Liver (tissue), 8 donors: ENCODE measurements at regions not wholly inside any gene's neighbourhood (a gene's known extent, or its start where the extent isn't known, plus 50 kb on each side); places are given as distances from the start of the nearest gene placed in this dataset.

Experiments
- DNase-seq: peaks from one replicate; pipeline ENCODE4 v3.0.0-alpha.2; 2017; ENCODE audit warnings: low spot score
- H3K27ac ChIP-seq, 2 donors: one replicate each; pipeline ENCODE4 v1.7.0; 2013; ENCODE audit warnings: inconsistent platforms in 2 of 2, low read length in 2 of 2, control low read depth in 1 of 2, low read depth in 1 of 2, mild to moderate bottlenecking in 1 of 2
- H3K27me3 ChIP-seq, 4 donors: one replicate each; pipeline versions ENCODE4 v1.6.1 to v1.7.0; 2013; ENCODE audit warnings: low read length in 3 of 4, inconsistent platforms in 1 of 4, mild to moderate bottlenecking in 1 of 4, moderate library complexity in 1 of 4; ENCODE audit not compliant: control insufficient read depth in 4 of 4, insufficient read depth in 4 of 4
- H3K36me3 ChIP-seq, 4 donors: one replicate each; pipeline versions ENCODE4 v1.6.1 to v1.7.0; 2013; ENCODE audit warnings: low read length in 3 of 4, mild to moderate bottlenecking in 3 of 4, low read depth in 1 of 4, moderate library complexity in 1 of 4; ENCODE audit not compliant: control insufficient read depth in 4 of 4, insufficient read depth in 3 of 4
- H3K4me1 ChIP-seq, 4 donors: one replicate each; pipeline versions ENCODE4 v1.6.1 to v1.7.0; 2013; ENCODE audit warnings: low read length in 3 of 4, mild to moderate bottlenecking in 3 of 4, moderate library complexity in 1 of 4; ENCODE audit not compliant: control insufficient read depth in 4 of 4, insufficient read depth in 4 of 4
- H3K4me3 ChIP-seq, 3 donors: one replicate each; pipeline versions ENCODE4 v1.6.1 to v1.7.0; 2013; ENCODE audit warnings: low read length in 3 of 3, control low read depth in 1 of 3, low read depth in 1 of 3, mild to moderate bottlenecking in 1 of 3
- H3K9ac ChIP-seq, 2 donors: one replicate each; pipeline ENCODE4 v1.7.0; 2013; ENCODE audit warnings: low read length in 2 of 2, mild to moderate bottlenecking in 2 of 2, moderate library complexity in 2 of 2, control low read depth in 1 of 2, low read depth in 1 of 2
- H3K9me3 ChIP-seq, 4 donors: one replicate each; pipeline versions ENCODE4 v1.6.1 to v1.7.0; 2013; ENCODE audit warnings: low read length in 3 of 4; ENCODE audit not compliant: control insufficient read depth in 4 of 4
- ATF3 ChIP-seq: IDR thresholded peaks from 2 replicates; pipeline ENCODE4 v1.6.1; 2016; ENCODE audit warnings: antibody characterized with exemption
- CTCF ChIP-seq: fragments of 150-350 bp; IDR thresholded peaks from 2 replicates; pipeline ENCODE4 v1.5.1; 2017; ENCODE audit warnings: improper control_type of control experiment, low read depth, low read length; ENCODE audit not compliant: missing input control
- EGR1 ChIP-seq, 2 donors: IDR thresholded peaks; 2 replicates each; pipeline ENCODE4 v1.6.1; 2016 to 2018; ENCODE audit warnings: antibody characterized with exemption in 2 of 2, low read depth in 2 of 2
- FOXA1 ChIP-seq: IDR thresholded peaks from 2 replicates; pipeline ENCODE4 v1.6.1; 2016; ENCODE audit warnings: antibody characterized with exemption
- FOXA2 ChIP-seq: IDR thresholded peaks from 2 replicates; pipeline ENCODE4 v1.6.1; 2016; ENCODE audit warnings: antibody characterized with exemption
- GABPA ChIP-seq, 2 donors: IDR thresholded peaks in 1 of 2; conservative IDR thresholded peaks in 1 of 2; 2 replicates each; pipeline ENCODE4 v1.6.1; 2016; ENCODE audit warnings: antibody characterized with exemption in 2 of 2, mild to moderate bottlenecking in 1 of 2, moderate library complexity in 1 of 2
- HNF4A ChIP-seq, 2 donors: conservative IDR thresholded peaks; 2 replicates each; pipeline ENCODE4 v1.6.1; 2016; ENCODE audit warnings: antibody characterized with exemption in 2 of 2, mild to moderate bottlenecking in 2 of 2
- HNF4G ChIP-seq: IDR thresholded peaks from 2 replicates; pipeline ENCODE4 v1.6.1; 2016; ENCODE audit warnings: antibody characterized with exemption
- JUND ChIP-seq, 2 donors: IDR thresholded peaks; 2 replicates each; pipeline ENCODE4 v1.6.1; 2016; ENCODE audit warnings: antibody characterized with exemption in 2 of 2
- MAX ChIP-seq: IDR thresholded peaks from 2 replicates; pipeline ENCODE4 v1.6.1; 2016; ENCODE audit warnings: antibody characterized with exemption
- NR2F2 ChIP-seq: IDR thresholded peaks from 2 replicates; pipeline ENCODE4 v1.6.1; 2016; ENCODE audit warnings: antibody characterized with exemption
- RAD21 ChIP-seq, 2 donors: IDR thresholded peaks; 2 replicates each; pipeline ENCODE4 v1.6.1; 2016; ENCODE audit warnings: antibody characterized with exemption in 2 of 2, mild to moderate bottlenecking in 2 of 2
- REST ChIP-seq: IDR thresholded peaks from 2 replicates; pipeline ENCODE4 v1.6.1; 2016; ENCODE audit warnings: antibody characterized with exemption, mild to moderate bottlenecking
- RXRA ChIP-seq, 2 donors: IDR thresholded peaks; 2 replicates each; pipeline ENCODE4 v1.6.1; 2017 to 2018; ENCODE audit warnings: antibody characterized with exemption in 2 of 2, mild to moderate bottlenecking in 1 of 2
- SP1 ChIP-seq: IDR thresholded peaks from 2 replicates; pipeline ENCODE4 v1.6.1; 2018; ENCODE audit warnings: antibody characterized with exemption, mild to moderate bottlenecking
- TAF1 ChIP-seq: conservative IDR thresholded peaks from 2 replicates; pipeline ENCODE4 v1.6.1; 2016; ENCODE audit warnings: antibody characterized with exemption, mild to moderate bottlenecking
- YY1 ChIP-seq: IDR thresholded peaks from 2 replicates; pipeline ENCODE4 v1.6.1; 2016; ENCODE audit warnings: antibody characterized with exemption, mild to moderate bottlenecking
- ZBTB33 ChIP-seq: IDR thresholded peaks from 2 replicates; pipeline ENCODE4 v1.6.1; 2016; ENCODE audit warnings: antibody characterized with exemption
- WGBS: extraction: QIAGEN DNeasy Blood & Tissue Kit; methylation state at CpG from one replicate; pipeline ENCODE4 v1.1.7; 2013; 5-methylcytosine and 5-hydroxymethylcytosine counted together
- donor health status: healthy.
- donor health status: healthy.
- donor health status: healthy.
- donor health status: healthy.
- donor health status: healthy.

GRCh38 chr3:117728226-117728625 lies 1018.6 kb downstream of the TUSC7 start:
- TF ChIP-seq MAX (no peak), FOXA1 (no peak), GABPA (IDR thresholded peaks at IDR 0.05 in 1 of 2, conservative IDR thresholded peaks at IDR 0.05 in 1 of 2) (no peak), ZBTB33 (no peak), CTCF (no peak), HNF4A (conservative IDR thresholded peaks at IDR 0.05) (no peak), REST (no peak), YY1 (no peak), JUND (IDR thresholded peaks at IDR 0.05) (no peak), NR2F2 (no peak), FOXA2 (no peak), HNF4G (no peak), RAD21 (IDR thresholded peaks at IDR 0.05) (no peak), TAF1 (no peak), EGR1 (IDR thresholded peaks at IDR 0.05; ENCODE audit: low read depth in 2 of 2) (no peak), SP1 (no peak), ATF3 (no peak), RXRA (IDR thresholded peaks at IDR 0.05) (no peak)
- no peak overlapping the region for H3K27ac ChIP-seq
- H3K4me1 ChIP-seq = no peaks in the 10 kb centered on the region
- H3K9ac ChIP-seq = no peak overlapping the region
- no peaks in the 10 kb centered on the region for H3K9me3 ChIP-seq
- no peaks in the 10 kb centered on the region for H3K36me3 ChIP-seq
- H3K4me3 ChIP-seq = no peak overlapping the region
- H3K27me3 ChIP-seq = peaks cover 0 to 2% (median 0%) of the 10 kb centered on the region in 4 donors
- no peak for DNase-seq
- WGBS = 87% methylated on average over 1 of the region's 1 CpG

GRCh38 chr3:117734496-117734895 lies 1024.9 kb downstream of the TUSC7 start:
- Histone ChIP-seq H3K4me3 (no peak overlapping the region), H3K27ac (no peak overlapping the region), H3K36me3 (no peaks in the 10 kb centered on the region), H3K9ac (no peak overlapping the region), H3K9me3 (no peaks in the 10 kb centered on the region), H3K27me3 (no peaks in the 10 kb centered on the region), H3K4me1 (no peaks in the 10 kb centered on the region)
- no peak for TF ChIP-seq YY1
- no peak for TF ChIP-seq RXRA (IDR thresholded peaks at IDR 0.05)
- TF ChIP-seq CTCF = no peak
- TF ChIP-seq FOXA1 = no peak
- 86% methylated on average over 3 of the region's 3 CpGs for WGBS
- DNase-seq = no peak
